ENCODE measurements at regions not wholly inside any gene's neighbourhood (a gene's known extent, or its start where the extent isn't known, plus 50 kb on each side); places are given as distances from the start of the nearest gene placed in this dataset.
A peak's percentile ranks its signal among the peaks of the same experiment; 100 is the strongest.

GRCh38 chr4:136528131-136528530 is 1004.2 kb downstream of the PCDH18 start:
- H3K27me3 ChIP-seq, result no peaks in the 10 kb centered on the region
- no peak for TF ChIP-seq POLR2AphosphoS5 (IDR thresholded peaks at IDR 0.05)
- no peak overlapping the region for H3K4me3 ChIP-seq
- H3K27ac ChIP-seq, result no peak overlapping the region
- no peaks in the 10 kb centered on the region for H3K36me3 ChIP-seq
- DNase-seq (no peak), ATAC-seq (ENCODE audit: low FRiP score in 2 of 2) (no peak)
- no peaks in the 10 kb centered on the region for H3K9me3 ChIP-seq
- no peaks in the 10 kb centered on the region for H3K4me1 ChIP-seq

GRCh38 chr4:136526517-136526916 is 1005.8 kb downstream of the PCDH18 start:
- Histone ChIP-seq H3K27ac (no peak overlapping the region), H3K4me3 (no peak overlapping the region), H3K4me1 (no peaks in the 10 kb centered on the region), H3K9me3 (no peaks in the 10 kb centered on the region), H3K36me3 (no peaks in the 10 kb centered on the region), H3K27me3 (no peaks in the 10 kb centered on the region)
- ATAC-seq (ENCODE audit: low FRiP score in 2 of 2) (no peak), DNase-seq (no peak)
- TF ChIP-seq POLR2AphosphoS5 (IDR thresholded peaks at IDR 0.05), result no peak
- TF ChIP-seq CTCF (IDR thresholded peaks at IDR 0.05), result no peak
- no peak for TF ChIP-seq POLR2A (IDR thresholded peaks at IDR 0.05)
- no peak for TF ChIP-seq EP300 (IDR thresholded peaks at IDR 0.05)
- 36 to 38% methylated on average over 2 of the region's 2 CpGs for WGBS, 2 donors

- H3K4me3 ChIP-seq, result no peak overlapping the region
These were observed 1008.3 kb downstream of the PCDH18 start for GRCh38 chr4:136524039-136524438.

GRCh38 chr4:136516371-136516770 is 1015.9 kb downstream of the PCDH18 start:
- H3K27me3 ChIP-seq, result no peaks in the 10 kb centered on the region
- no peak overlapping the region for H3K27ac ChIP-seq
- ATAC-seq (ENCODE audit: low FRiP score in 2 of 2) (no peak), DNase-seq (no peak)
- no peaks in the 10 kb centered on the region for H3K4me1 ChIP-seq
- no peaks in the 10 kb centered on the region for H3K9me3 ChIP-seq
- no peaks in the 10 kb centered on the region for H3K36me3 ChIP-seq
- WGBS, 2 donors, result 77 to 81% methylated on average over 3 of the region's 3 CpGs
- H3K4me3 ChIP-seq, result no peak overlapping the region
- TF ChIP-seq POLR2AphosphoS5 (IDR thresholded peaks at IDR 0.05) (no peak), EP300 (IDR thresholded peaks at IDR 0.05) (no peak), POLR2A (IDR thresholded peaks at IDR 0.05) (no peak), CTCF (IDR thresholded peaks at IDR 0.05) (no peak)

More at GRCh38 chr4:136524039-136524438, 1008.3 kb downstream of the PCDH18 start:
- no peaks in the 10 kb centered on the region for H3K9me3 ChIP-seq
- H3K27me3 ChIP-seq, result no peaks in the 10 kb centered on the region
- H3K4me1 ChIP-seq, result no peaks in the 10 kb centered on the region
- DNase-seq (no peak), ATAC-seq (ENCODE audit: low FRiP score in 2 of 2) (peak in 1 of 2 donors; percentile 55)
- H3K36me3 ChIP-seq, result no peaks in the 10 kb centered on the region
- WGBS, 2 donors, result 88% methylated on average over 2 of the region's 2 CpGs
- TF ChIP-seq CTCF (IDR thresholded peaks at IDR 0.05) (no peak), POLR2A (IDR thresholded peaks at IDR 0.05) (no peak), EP300 (IDR thresholded peaks at IDR 0.05) (no peak), POLR2AphosphoS5 (IDR thresholded peaks at IDR 0.05) (no peak)
- H3K27ac ChIP-seq, result no peak overlapping the region

- no peak for ATAC-seq (ENCODE audit: low FRiP score in 2 of 2)
- TF ChIP-seq POLR2A (IDR thresholded peaks at IDR 0.05) (no peak), CTCF (IDR thresholded peaks at IDR 0.05) (no peak), EP300 (IDR thresholded peaks at IDR 0.05) (no peak), POLR2AphosphoS5 (IDR thresholded peaks at IDR 0.05) (no peak)
- no peaks in the 10 kb centered on the region for H3K27me3 ChIP-seq
- H3K4me1 ChIP-seq, result no peaks in the 10 kb centered on the region
- no peaks in the 10 kb centered on the region for H3K36me3 ChIP-seq
- no peaks in the 10 kb centered on the region for H3K9me3 ChIP-seq
- 40 to 70% methylated on average over 1 of the region's 1 CpG for WGBS, 2 donors
- DNase-seq, result no peak
- no peak overlapping the region for H3K4me3 ChIP-seq
- H3K27ac ChIP-seq, result no peak overlapping the region
These were observed 1027.3 kb downstream of the PCDH18 start for GRCh38 chr4:136505020-136505419.
